Choroid plexus epithelial cell (primary cell): ENCODE measurements at regions not wholly inside any gene's neighbourhood (a gene's known extent, or its start where the extent isn't known, plus 50 kb on each side); places are given as distances from the start of the nearest gene placed in this dataset.

Experiments used
- DNase-seq: peaks from one replicate; pipeline ENCODE4 v3.0.0-alpha.2; 2010; ENCODE audit warnings: low read depth
- H3K4me3 ChIP-seq: 2 replicates; pipeline ENCODE4 v1.5.1; 2011; ENCODE audit warnings: low read depth, mild to moderate bottlenecking, control low read depth, low read length, moderate library complexity
- CTCF ChIP-seq: conservative IDR thresholded peaks from 2 replicates; pipeline ENCODE4 v1.5.1; 2011; ENCODE audit warnings: low read depth, mild to moderate bottlenecking, control low read depth, inconsistent platforms, low read length, moderate library complexity

DNA sequence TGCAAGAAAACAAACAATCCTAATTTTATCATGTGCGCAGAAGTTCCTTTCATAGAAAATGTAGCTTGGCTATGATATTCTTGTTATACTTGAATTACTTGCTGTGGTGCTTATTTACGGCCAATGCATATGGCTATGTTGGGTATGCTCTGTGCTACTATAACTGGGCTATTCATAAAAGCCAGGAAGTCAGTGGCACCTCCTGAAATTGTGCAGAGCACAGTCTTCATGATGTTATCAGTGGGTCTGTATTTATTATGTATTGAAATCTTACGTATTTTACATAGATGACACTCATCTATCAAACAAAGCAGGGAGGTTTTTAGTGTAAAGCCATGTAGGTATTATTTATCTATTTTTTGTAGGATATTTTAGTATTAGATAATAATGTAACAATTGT is 196.5 kb upstream of the NAALADL2 start:
- H3K4me3 ChIP-seq: no peak overlapping the region
- TF ChIP-seq CTCF: no peak
- DNase-seq: no peak

GRCh38 chr3:174667386-174667785 is 191.7 kb upstream of the NAALADL2 start:
- DNase-seq: no peak
- H3K4me3 ChIP-seq: no peak overlapping the region
- no peak for TF ChIP-seq CTCF

- TF ChIP-seq CTCF: no peak
- no peak overlapping the region for H3K4me3 ChIP-seq
- DNase-seq: no peak
Observed at GRCh38 chr3:174675406-174675805, 183.7 kb upstream of the NAALADL2 start.

GRCh38 chr3:174681784-174682183 is 177.3 kb upstream of the NAALADL2 start:
- no peak for DNase-seq
- no peak overlapping the region for H3K4me3 ChIP-seq
- no peak for TF ChIP-seq CTCF

DNA sequence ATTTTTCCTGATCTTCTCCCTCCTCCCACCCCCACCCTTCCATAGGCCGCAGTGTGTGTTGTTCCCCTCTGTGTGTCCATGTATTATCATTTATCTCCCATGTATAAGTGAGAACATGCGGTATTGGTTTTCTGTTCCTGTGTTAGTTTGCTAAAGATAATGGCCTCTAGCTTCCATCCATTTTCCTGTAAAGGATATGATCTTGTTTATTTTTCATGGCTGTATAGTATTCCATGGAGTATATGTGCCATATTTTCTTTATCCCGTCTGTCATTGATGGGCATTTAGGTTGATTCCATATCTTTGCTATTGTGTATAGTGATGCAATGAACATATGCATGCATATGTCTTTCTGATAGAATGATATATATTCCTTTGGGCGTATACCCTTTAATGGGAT is 173.3 kb upstream of the NAALADL2 start:
- H3K4me3 ChIP-seq: no peak overlapping the region
- TF ChIP-seq CTCF: no peak
- no peak for DNase-seq

- no peak for DNase-seq
- no peak overlapping the region for H3K4me3 ChIP-seq
- no peak for TF ChIP-seq CTCF
Observed at GRCh38 chr3:174697310-174697709, 161.8 kb upstream of the NAALADL2 start.

DNA sequence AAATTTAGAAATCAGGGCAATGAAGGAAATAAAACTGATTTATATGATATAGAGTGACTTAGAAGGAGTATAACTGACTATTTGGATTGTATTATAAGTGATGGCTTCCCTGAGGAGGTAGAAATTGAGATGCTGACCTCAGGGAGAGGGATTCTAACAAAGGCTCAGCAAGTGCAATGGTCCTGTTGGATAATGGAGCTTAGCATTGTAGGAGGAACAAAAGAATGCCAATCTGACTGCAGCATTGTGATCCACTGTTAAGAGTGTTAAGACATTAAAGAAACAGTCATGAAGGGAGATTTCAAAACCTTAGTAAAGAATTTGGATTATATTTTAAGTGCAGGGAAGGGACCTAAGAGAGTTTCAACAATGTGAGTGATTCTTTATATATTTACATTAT is 158.4 kb upstream of the NAALADL2 start:
- H3K4me3 ChIP-seq: no peak overlapping the region
- DNase-seq: no peak
- TF ChIP-seq CTCF: no peak
